ENCODE measurements at regions not wholly inside any gene's neighbourhood (a gene's known extent, or its start where the extent isn't known, plus 50 kb on each side); places are given as distances from the start of the nearest gene placed in this dataset.
A peak's percentile ranks its signal among the peaks of the same experiment; 100 is the strongest.

DNA sequence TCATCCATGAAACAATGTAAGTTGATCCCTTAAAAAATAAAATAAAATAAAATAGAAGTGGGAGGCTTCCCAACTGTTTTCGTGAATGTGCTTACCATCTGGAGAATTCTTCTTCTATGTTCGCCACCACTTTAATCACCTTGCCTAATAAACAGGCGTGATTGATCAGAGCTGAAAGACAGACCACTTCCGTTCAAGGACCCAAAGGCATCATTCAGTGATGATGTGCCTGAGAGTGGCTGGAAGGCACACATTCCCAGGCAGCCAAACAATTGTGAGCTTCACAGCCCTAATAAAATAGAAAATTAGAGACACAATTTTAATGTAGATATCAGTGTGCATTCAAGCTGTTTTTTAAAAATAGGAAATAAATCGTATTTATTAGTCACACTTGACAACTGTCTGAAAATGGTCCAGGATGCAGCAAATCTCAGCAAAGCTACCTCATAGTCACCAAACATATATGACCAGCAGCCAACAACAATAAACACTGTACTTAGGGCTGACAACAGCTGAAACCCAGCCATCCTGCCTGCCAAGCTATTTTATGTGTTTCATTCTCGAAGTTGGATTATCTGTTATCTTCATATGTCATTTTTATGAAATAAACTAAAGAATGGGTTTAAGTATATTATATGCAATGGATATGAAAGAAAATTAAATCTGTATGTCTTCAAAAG, 163.2 kb upstream of the FAM9B start:
- no peaks in the 10 kb centered on the region for H3K27me3 ChIP-seq
- no peaks in the 10 kb centered on the region for H3K9me3 ChIP-seq (replicated peaks in 1 of 3)
- WGBS, 4 donors: 55 to 69% (median 57%) methylated on average over 6 of the region's 6 CpGs
- H3K4me1 ChIP-seq (replicated peaks in 1 of 2): no peaks in the 10 kb centered on the region
- H3K4me3 ChIP-seq: no peak overlapping the region
- H3K27ac ChIP-seq: no peak overlapping the region
- intact Hi-C loops (cut with DNase I): no loop called here
- no peak for TF ChIP-seq POLR2A (IDR thresholded peaks at IDR 0.05)
- TF ChIP-seq, protein P1, sequence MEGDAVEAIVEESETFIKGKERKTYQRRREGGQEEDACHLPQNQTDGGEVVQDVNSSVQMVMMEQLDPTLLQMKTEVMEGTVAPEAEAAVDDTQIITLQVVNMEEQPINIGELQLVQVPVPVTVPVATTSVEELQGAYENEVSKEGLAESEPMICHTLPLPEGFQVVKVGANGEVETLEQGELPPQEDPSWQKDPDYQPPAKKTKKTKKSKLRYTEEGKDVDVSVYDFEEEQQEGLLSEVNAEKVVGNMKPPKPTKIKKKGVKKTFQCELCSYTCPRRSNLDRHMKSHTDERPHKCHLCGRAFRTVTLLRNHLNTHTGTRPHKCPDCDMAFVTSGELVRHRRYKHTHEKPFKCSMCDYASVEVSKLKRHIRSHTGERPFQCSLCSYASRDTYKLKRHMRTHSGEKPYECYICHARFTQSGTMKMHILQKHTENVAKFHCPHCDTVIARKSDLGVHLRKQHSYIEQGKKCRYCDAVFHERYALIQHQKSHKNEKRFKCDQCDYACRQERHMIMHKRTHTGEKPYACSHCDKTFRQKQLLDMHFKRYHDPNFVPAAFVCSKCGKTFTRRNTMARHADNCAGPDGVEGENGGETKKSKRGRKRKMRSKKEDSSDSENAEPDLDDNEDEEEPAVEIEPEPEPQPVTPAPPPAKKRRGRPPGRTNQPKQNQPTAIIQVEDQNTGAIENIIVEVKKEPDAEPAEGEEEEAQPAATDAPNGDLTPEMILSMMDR (IDR thresholded peaks at IDR 0.05): no peak
- no peaks in the 10 kb centered on the region for H3K36me3 ChIP-seq (replicated peaks in 1 of 2)
- no peak for DNase-seq

DNA sequence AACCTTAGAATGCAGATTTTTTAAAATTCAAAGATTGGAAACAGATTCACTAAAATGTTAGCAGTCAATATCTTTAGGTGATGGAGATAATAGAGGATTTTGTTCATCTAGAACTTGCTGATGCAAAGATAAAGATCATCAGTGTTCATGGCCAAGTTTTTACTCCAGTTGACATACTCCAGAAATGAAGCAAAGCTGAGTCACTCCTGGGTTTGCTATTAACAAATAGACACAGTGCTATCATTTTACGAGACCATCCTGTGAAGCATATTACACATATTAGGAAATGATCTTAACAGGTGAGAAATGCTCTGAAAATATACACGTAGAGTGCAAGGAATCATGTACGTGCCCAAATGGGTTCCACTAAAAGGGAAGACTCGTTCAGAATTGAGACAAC, 170.6 kb upstream of the FAM9B start:
- intact Hi-C loops (cut with DNase I): no loop called here
- no peak overlapping the region for H3K27ac ChIP-seq
- 51 to 62% (median 53%) methylated on average over 4 of the region's 4 CpGs for WGBS, 4 donors

DNA sequence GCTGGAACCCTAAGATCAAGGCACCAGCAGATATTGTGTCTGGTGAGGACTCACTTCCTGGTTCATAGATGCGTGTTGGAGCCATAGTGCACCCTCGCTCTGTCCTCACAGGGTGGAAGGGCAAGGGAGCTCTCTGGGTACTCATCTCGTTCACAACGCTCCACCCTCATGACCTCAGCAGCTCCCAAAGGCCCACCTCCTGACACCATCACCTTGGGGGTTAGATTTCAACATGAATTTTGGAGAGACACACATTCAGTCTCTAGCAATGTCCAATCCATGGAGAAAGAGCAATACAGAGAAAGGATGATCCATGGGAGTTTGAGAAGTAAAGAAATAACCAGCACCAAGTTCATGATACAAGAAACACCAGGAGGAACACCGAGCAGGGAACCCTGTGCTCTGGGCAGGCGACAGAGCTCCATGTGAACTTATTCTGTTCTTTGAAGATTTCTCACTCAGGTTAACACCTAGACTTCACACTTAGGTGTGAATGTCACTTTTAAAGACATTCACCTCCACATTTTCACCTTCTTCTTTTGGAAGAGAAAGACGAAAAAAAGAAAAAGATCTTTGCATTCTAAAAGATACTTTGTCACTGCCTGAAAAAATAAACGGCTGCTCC, 171.8 kb upstream of the FAM9B start:
- intact Hi-C loops (cut with DNase I): no loop called here
- Histone ChIP-seq H3K9me3 (replicated peaks in 1 of 3) (no peaks in the 10 kb centered on the region), H3K36me3 (replicated peaks in 1 of 2) (no peaks in the 10 kb centered on the region), H3K4me3 (no peak overlapping the region), H3K27me3 (peaks cover 10% of the 10 kb centered on the region), H3K27ac (no peak overlapping the region), H3K4me1 (replicated peaks in 1 of 2) (no peaks in the 10 kb centered on the region)
- 57 to 80% (median 65%) methylated on average over 7 to 8 of the region's 8 CpGs for WGBS, 4 donors
- TF ChIP-seq POLR2A (IDR thresholded peaks at IDR 0.05): no peak
- TF ChIP-seq, protein P1 (IDR thresholded peaks at IDR 0.05): no peak
- DNase-seq: no peak

More for the DNA sequence above, 170.6 kb upstream of the FAM9B start:
- Histone ChIP-seq H3K4me1 (replicated peaks in 1 of 2) (no peaks in the 10 kb centered on the region), H3K36me3 (replicated peaks in 1 of 2) (no peaks in the 10 kb centered on the region), H3K9me3 (replicated peaks in 1 of 3) (no peaks in the 10 kb centered on the region), H3K27me3 (peaks cover 10% of the 10 kb centered on the region), H3K4me3 (no peak overlapping the region)
- DNase-seq: no peak
- TF ChIP-seq, protein P1 (IDR thresholded peaks at IDR 0.05): no peak
- TF ChIP-seq POLR2A (IDR thresholded peaks at IDR 0.05): no peak

DNA sequence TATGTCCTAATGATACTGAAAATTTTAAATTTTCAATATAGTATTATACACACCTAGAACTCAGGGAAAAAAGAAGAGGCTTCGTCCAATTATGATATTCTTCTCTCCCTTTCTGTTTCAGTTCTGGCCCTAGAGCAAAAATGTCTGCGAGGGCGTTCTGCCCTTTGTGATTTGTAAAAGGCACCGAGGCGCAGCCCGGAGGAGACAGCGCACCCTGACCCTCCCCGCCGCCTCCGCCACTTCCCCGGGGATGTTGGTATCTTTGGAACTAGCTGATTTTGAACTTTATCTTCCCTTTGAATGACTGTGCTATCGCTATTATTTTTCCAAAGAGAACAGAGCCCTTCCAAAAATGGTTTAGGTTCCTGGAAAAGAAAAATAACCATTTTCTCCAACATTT, 173.2 kb upstream of the FAM9B start:
- intact Hi-C loops (cut with DNase I): no loop called here
- peak in 6 of 7 donors; percentile 11 to 55 (median 26) for DNase-seq
- WGBS, 4 donors: 17 to 39% (median 29%) methylated on average over 12 of the region's 12 CpGs
- peaks cover 14% of the 10 kb centered on the region for H3K27me3 ChIP-seq
- H3K27ac ChIP-seq: no peak overlapping the region
- no peak for TF ChIP-seq POLR2A (IDR thresholded peaks at IDR 0.05)
- TF ChIP-seq, protein P1 (IDR thresholded peaks at IDR 0.05): no peak
- H3K36me3 ChIP-seq (replicated peaks in 1 of 2): no peaks in the 10 kb centered on the region
- no peaks in the 10 kb centered on the region for H3K9me3 ChIP-seq (replicated peaks in 1 of 3)
- H3K4me1 ChIP-seq (replicated peaks in 1 of 2): no peaks in the 10 kb centered on the region
- H3K4me3 ChIP-seq: no peak overlapping the region

Data from adrenal gland (tissue), 9 donors.